HUDEP-2 (cell line): ENCODE measurements at regions not wholly inside any gene's neighbourhood (a gene's known extent, or its start where the extent isn't known, plus 50 kb on each side); places are given as distances from the start of the nearest gene placed in this dataset.
A peak's percentile ranks its signal among the peaks of the same experiment; 100 is the strongest.

Experiments
- DNase-seq, 76 experiments: peaks; one replicate each; lab custom pipeline; 2025; ENCODE audit not compliant: unreplicated experiment in 76 of 76; lab: John Stamatoyannopoulos, UW

DNA sequence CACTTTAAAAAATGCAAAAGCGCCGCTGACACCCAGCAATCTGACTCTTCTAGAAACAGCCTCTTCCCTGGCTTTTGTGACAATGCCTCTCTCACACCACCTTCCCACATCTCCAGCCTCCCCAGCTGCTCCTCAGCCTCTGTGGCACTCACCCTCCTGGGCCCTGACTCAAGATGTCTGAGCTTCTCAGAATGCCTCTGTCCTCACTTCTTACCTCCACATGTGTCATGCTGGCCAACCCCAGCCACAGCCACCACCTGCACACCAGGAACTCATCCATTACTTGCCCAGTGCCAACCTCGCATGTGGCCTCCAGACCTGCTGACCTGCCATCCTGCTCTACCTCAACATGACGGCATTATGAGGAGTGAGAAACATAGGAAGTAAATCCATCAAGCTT is 249.8 kb upstream of the RAB6C start:
- DNase-seq, result no peak

GRCh38 chr2:129730979-129731378 is 248.5 kb upstream of the RAB6C start:
- DNase-seq, result no peak

DNA sequence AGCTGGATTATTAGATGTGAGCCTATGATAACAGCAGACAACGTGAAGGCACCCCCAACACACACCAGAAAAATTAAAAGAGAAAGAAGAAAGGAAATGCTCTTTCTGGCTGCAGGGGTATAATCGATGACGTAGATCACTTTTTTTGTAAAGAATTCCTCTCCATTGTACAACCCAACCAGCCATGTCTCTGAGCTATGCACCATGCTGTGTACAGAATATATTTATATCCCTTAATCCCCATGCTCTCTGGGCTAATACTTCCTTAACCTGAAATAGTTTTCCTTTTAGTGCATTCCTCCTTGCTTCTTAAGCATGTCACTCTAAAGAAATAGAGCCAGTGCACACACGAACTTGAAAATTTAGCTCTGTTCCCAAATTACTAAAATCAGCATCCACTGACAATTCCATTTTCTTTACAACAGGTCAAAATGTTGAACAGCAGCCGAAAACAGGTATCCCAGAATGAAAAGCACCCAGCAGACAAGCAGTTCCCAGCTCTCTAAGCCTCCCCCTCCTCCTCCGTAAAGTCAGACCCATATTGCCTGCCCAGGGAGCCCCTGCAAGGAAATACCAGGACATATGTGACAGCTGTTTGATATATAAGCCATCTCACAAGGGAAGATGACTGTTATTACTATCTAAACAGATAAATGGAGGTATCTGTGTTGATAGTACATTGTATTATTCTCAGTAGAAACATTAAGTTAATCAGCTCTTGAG is 247.4 kb upstream of the RAB6C start:
- no peak for DNase-seq

DNA sequence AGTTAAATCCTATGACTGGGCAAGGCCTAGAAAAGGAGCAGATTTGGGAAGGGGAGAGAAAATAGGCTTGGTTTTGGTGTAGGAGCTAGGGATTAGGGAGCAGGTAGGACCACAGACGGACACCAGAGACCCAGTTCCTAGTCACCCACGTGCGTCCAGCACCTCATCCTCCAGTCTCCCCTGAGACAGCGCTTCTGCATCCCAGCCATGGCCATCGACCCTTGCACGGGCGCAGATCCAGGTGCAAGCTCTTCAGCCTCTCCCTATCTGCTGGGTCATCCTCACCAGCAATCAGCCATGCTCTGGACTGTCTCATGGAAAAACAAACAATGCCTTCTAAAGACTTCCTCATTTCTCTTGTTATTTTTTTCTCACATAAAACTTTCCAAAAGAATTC is 246.8 kb upstream of the RAB6C start:
- DNase-seq, result no peak

- no peak for DNase-seq
Observed at GRCh38 chr2:129733041-129733440, 246.4 kb upstream of the RAB6C start.

GRCh38 chr2:129733579-129733978 is 245.9 kb upstream of the RAB6C start:
- no peak for DNase-seq

DNA sequence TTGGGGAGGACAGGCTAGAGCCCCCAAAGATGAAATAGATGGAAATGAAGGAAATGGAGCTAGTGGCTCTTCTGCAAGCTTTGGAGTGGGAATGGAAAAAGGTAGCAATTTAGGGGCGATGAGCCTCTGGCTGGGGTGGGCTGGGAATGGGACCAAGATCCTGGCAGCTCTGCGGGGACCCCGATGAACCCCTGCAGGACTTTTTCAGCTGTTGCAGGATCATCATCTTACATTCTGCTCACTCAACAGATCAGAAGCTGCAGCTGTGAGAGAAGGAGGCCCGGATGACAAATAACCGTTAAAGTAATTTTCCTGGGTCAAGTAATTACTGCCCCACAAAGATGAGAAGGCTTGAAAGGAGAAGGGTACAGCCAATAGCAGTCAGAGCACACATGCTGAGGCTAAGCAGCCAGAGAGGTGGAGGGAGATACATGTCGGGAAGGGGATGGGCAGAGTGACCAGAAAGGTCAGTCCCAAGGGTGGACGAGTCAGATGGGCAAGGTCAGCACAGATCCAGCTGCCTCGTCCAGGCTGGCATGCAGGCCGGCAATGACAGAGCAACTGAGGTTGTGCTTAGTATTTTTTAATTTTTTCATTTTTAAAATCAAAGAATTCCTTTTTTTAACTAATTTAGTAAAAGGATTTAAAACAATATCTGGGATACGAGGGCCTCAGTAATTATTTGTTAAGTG is 245.0 kb upstream of the RAB6C start:
- no peak for DNase-seq

DNA sequence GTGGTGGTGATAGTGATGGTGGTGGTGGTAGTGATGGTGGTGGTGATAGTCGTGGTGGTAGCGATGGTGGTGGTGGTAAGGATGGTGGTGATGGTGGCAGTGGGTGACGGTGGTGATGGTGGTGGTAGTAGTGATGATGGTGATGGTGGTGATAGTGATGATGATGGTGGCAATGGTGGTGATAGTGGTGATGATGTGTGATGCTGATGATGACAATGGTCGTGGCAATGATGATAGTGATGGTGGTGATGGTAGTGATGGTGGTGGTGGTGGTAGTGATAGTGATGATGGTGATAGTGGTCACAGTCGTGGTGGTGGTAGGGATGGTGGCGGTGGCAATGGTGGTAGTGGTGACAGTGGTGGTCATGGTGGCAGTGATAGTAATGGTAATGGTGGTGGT is 243.9 kb upstream of the RAB6C start:
- no peak for DNase-seq

DNA sequence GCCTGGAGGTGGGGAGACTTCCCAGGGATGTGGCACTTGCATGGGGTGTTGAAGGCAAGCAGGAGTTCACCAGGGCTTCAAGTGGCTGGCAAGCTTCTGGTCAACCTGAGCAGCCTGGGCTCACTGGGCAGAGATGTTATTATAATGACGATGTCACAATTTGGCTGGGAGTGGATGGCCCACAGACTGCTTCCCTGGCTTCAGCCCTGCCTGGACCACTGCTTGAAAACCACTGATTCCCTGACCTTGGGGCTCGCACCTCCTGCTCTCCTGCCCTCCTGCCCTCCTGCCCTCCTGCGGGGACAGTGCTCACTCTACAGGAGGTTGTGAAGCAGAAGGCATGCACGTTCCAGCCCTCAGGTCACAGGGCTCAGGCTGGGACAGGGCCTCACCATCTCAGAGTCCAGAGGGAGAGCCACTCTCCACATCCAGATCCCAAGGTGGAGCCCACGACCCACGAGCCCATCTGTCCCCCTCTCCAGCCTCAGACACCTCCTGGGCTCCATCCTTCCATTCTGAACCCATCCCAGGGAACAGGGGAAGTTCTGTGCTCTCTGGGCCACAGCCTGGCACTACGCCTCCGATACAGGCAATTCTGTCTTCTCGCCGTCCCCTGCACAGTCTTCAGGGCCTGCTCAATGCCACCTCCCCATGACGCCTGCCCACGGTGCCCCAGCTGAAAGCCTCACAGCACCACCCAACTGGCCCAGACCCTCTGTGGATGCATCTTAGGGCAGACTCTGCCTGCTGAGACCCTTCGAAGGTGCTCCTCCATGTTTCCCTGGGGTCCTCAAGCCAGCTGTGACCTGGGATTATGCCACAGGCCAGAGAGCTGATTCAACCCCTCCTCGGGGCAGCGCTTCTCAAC is 241.6 kb upstream of the RAB6C start:
- no peak for DNase-seq

DNA sequence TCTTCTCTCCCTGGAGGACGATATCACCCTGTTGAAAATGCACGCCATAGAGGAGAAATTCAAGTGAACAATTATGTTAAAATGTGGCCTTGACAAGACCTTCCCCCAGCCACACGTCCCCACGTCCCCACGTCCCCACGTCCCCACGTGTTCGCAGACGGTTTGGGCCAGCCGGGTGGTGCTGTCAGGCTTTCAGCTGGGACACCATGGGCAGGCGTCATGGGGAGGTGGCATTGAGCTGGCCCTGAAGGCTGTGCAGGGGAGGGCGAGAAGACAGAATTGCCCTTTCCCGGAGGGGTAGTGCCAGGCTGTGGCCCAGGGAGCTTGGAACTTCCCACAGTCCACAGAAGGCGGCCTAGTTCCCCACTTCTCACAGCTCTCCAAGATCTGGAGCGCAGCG is 240.7 kb upstream of the RAB6C start:
- no peak for DNase-seq

DNA sequence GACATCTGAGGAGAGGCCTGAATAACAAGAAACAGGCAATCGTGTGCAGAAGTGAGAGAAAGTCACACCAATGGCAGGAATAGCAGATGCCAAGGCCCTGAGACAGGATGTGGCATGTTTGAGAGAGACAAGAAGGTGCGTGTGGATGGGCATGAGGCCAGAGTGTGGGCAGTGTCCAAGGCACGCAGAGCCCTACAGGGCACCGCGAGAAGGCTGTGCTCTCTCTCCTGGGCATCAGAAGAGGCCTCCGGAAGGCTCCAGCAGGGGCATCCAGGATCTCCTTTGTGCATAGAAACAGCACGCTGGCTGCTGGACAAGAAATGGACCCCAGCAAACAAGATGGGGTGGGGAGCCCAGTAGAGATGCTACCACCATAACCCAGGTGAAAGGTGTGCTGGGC is 239.0 kb upstream of the RAB6C start:
- DNase-seq, result no peak

DNA sequence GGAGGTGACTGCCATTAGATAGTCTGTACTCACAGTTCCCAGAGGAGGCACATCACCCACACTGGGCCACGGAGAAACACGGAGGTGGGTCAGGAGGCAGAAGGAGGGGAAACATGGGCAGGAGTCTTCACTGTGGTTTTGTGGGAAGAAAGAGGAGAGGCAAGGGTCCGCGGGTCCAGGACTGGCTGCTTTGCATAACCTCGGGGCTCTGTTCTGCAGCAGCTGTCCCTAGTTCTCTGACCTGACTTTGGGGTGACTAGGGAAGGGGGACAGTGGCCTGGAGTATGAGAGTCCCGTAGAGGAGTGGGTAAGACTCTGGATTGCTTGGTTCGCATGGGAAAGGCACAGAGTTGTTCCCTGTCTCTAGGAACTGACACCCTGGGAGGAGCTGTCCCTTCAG is 238.3 kb upstream of the RAB6C start:
- no peak for DNase-seq

GRCh38 chr2:129741623-129742022 is 237.8 kb upstream of the RAB6C start:
- DNase-seq, result no peak

DNA sequence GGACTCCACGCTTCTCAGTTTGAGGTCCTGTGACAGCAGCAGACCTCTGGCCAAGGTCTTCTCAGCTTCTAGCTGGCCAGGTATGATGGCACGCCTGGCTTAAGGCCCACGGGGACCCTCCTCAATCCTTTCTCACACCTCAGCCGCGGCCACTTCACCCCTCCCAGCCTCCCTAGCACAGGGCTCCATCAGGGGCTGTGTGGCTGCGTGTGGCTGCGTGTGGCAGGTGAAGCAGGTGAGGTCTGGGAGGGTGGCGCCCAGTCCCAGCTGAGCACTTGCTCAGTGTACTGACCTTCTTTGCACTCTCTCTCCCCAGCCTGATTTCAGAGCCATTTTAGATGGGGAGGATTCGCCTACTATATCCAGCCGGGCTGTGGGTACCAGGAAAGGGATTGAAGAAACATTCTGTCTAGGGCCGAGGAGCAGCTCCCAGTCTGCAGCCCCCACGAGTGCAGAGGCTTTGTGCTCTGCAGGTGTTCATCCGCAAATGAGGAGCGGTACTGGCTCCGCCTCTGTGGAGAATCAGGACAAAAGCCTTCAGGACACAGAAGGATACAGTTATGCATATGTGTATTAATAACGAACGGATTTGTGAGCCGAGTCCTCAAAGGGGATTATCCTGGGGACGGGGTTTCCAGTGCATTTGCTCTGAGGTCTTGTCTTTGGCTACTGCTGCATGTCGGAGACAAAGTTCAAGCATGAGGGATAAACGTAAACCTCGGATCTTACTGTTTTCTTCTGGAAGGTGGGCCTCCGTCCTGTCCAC is 236.9 kb upstream of the RAB6C start:
- no peak for DNase-seq

- no peak for DNase-seq
Observed at GRCh38 chr2:129744141-129744540, 235.3 kb upstream of the RAB6C start.

GRCh38 chr2:129744649-129745048 is 234.8 kb upstream of the RAB6C start:
- no peak for DNase-seq

- DNase-seq, result no peak
Observed at GRCh38 chr2:129747500-129748125, 231.9 kb upstream of the RAB6C start.

GRCh38 chr2:129748250-129748649 is 231.2 kb upstream of the RAB6C start:
- no peak for DNase-seq

DNA sequence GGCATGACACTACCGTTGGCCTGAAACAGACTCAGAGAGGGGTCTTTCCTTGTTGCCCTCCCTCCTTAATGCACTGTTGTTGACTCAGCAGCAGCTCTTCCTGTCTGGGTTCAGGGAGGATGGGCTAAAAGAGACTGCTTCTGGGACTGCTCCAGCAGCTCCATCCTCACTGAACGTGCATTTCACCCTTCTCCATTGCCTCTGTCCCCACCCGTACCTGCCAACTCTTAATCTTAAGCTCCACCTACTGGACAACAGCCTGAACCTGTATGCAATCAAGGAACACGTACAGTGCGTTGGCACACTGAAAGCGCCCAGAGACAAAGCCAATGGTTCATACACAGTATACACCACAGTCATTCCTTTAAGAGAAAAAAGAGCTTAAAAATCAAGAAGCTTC is 230.8 kb upstream of the RAB6C start:
- peak in 1 of 76 experiments; percentile 0 for DNase-seq

- DNase-seq, result no peak
Observed at GRCh38 chr2:129751409-129751808, 228.1 kb upstream of the RAB6C start.
